ENCODE measurements at regions not wholly inside any gene's neighbourhood (a gene's known extent, or its start where the extent isn't known, plus 50 kb on each side); places are given as distances from the start of the nearest gene placed in this dataset.

DNA sequence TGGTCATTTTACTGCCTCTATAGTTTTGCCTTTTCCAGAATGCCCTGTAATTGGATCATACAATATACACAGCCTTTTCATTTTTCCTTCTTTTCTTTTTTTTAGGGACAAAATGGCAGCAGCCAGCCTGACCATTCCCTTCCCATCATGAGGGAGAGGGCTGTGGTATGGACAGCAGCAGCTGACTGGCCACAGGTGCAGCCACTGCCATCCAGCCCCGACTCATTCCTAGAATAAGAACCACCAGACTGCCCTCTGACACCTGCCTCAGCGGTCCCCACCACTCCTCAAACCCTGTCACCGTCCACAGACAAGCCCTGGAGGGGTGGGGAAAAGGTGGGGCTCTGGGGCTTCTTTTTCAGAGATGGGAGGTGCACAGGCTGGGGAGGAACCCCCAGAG lies 92.8 kb downstream of the EPDR1 start:
- Histone ChIP-seq H4K20me1 (replicated peaks; ENCODE audit: control insufficient read depth, insufficient read depth, low read length) (no peaks in the 10 kb centered on the region), H3K4me3 (no peak overlapping the region), H2AFZ (ENCODE audit: low read depth, low read length) (no peak overlapping the region), H3K9me1 (ENCODE audit: control insufficient read depth, insufficient read depth, low read length) (no peaks in the 10 kb centered on the region), H3K9ac (ENCODE audit: insufficient read depth in 1 of 2, low read depth in 2 of 2, low read length in 2 of 2) (no peak overlapping the region), H3K36me3 (ENCODE audit: control insufficient read depth, insufficient read depth, low read length) (no peaks in the 10 kb centered on the region), H3K9me3 (replicated peaks; ENCODE audit: control insufficient read depth, insufficient read depth, low read depth, low read length) (no peaks in the 10 kb centered on the region), H3K27ac (ENCODE audit: extremely low read depth, low read depth, low read length) (no peak overlapping the region), H3K4me2 (ENCODE audit: insufficient read depth, low read length) (no peak overlapping the region), H3K79me2 (ENCODE audit: control insufficient read depth, insufficient read depth, low read length) (no peaks in the 10 kb centered on the region), H3K27me3 (ENCODE audit: control insufficient read depth in 2 of 2, insufficient read depth in 2 of 2, low read length in 2 of 2) (no peaks in the 10 kb centered on the region), H3K4me1 (replicated peaks in 1 of 2; ENCODE audit: control insufficient read depth in 2 of 2, insufficient read depth in 2 of 2, low read length in 2 of 2) (no peaks in the 10 kb centered on the region)
- intact Hi-C loops (cut with micrococcal nuclease), result no loop called here
- FAIRE-seq (no peak), DNase-seq (ENCODE audit: extremely low read depth in 1 of 4, low spot score in 3 of 4) (no peak), ATAC-seq (no peak)
- ChIA-PET CTCF (ENCODE audit: low intra/inter-chr PET ratio) (no interaction called here), POLR2A (no interaction called here)
- in situ Hi-C loops (cut with MboI), result no loop called here
- WGBS (ENCODE audit: insufficient coverage, low coverage, missing lambda C conversion rate), result 4% methylated on average over 3 of the region's 3 CpGs
- TF ChIP-seq ZZZ3 (IDR thresholded peaks at IDR 0.05) (no peak), TCF7L2 (IDR thresholded peaks at IDR 0.05; ENCODE audit: low read depth, low read length) (no peak), HNRNPH1 (optimal IDR thresholded peaks at IDR 0.05; ENCODE audit: low read depth, low read length) (no peak), ZNF347 (CRISPR knock-in tag; IDR thresholded peaks at IDR 0.05; ENCODE audit: low read depth) (no peak), RBM15 (IDR thresholded peaks at IDR 0.05; ENCODE audit: insufficient read depth, low read length) (no peak)
- BruUV-seq (replicated peaks), result no TSS peak

DNA sequence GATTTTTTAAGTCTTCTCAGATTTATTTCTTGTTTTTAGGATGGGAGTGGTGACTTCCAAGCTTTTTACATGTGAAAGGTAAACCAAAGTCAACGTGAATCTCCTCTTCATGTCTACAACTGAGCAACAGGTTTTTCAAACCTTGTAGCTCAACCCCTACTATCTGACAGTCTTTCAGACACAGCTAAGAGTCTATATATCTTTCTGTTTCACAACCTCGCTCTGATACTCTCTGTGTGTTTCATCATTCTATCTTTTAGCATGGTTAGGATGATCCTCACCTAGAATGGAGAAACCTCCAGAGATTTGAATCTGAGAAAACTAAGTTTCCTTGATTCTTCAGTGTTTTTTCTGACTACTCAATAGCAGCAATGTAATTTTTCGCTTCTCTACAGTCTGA lies 96.1 kb downstream of the EPDR1 start:
- intact Hi-C loops (cut with micrococcal nuclease) (no loop called here), in situ Hi-C loops (cut with MboI) (no loop called here)
- CTCF ChIA-PET (ENCODE audit: low intra/inter-chr PET ratio), result no interaction called here
- Histone ChIP-seq H3K79me2 (ENCODE audit: control insufficient read depth, insufficient read depth, low read length) (no peaks in the 10 kb centered on the region), H3K4me1 (replicated peaks in 1 of 2; ENCODE audit: control insufficient read depth in 2 of 2, insufficient read depth in 2 of 2, low read length in 2 of 2) (peaks cover 0 to 3% of the 10 kb centered on the region in 2 experiments; a peak in 1 of 5 replicates), H2AFZ (ENCODE audit: low read depth, low read length) (no peak overlapping the region), H3K4me2 (ENCODE audit: insufficient read depth, low read length) (no peak overlapping the region), H3K27me3 (ENCODE audit: control insufficient read depth in 2 of 2, insufficient read depth in 2 of 2, low read length in 2 of 2) (no peaks in the 10 kb centered on the region), H3K27ac (ENCODE audit: extremely low read depth, low read depth, low read length) (no peak overlapping the region), H3K9me1 (ENCODE audit: control insufficient read depth, insufficient read depth, low read length) (no peaks in the 10 kb centered on the region), H3K9ac (ENCODE audit: insufficient read depth in 1 of 2, low read depth in 2 of 2, low read length in 2 of 2) (no peak overlapping the region), H3K9me3 (replicated peaks; ENCODE audit: control insufficient read depth, insufficient read depth, low read depth, low read length) (no peaks in the 10 kb centered on the region), H3K36me3 (ENCODE audit: control insufficient read depth, insufficient read depth, low read length) (no peaks in the 10 kb centered on the region), H3K4me3 (no peak overlapping the region), H4K20me1 (replicated peaks; ENCODE audit: control insufficient read depth, insufficient read depth, low read length) (no peaks in the 10 kb centered on the region)
- no peak for ATAC-seq
- no peak for FAIRE-seq
- 5% methylated on average over 3 of the region's 3 CpGs for WGBS (ENCODE audit: insufficient coverage, low coverage, missing lambda C conversion rate)
- no TSS peak for BruUV-seq (replicated peaks)
- DNase-seq (ENCODE audit: extremely low read depth in 1 of 4, low spot score in 3 of 4), result no peak
- POLR2A ChIA-PET, result no interaction called here
- TF ChIP-seq BRCA1 (IDR thresholded peaks at IDR 0.05), result no peak
- TF ChIP-seq BRCA1 (CRISPR knock-in tag; IDR thresholded peaks at IDR 0.05), result no peak
